Superior temporal gyrus (tissue), 1 donor: ENCODE measurements at regions not wholly inside any gene's neighbourhood (a gene's known extent, or its start where the extent isn't known, plus 50 kb on each side); places are given as distances from the start of the nearest gene placed in this dataset.

ENCODE experiments used
- DNase-seq: peaks from one replicate; pipeline ENCODE4 v3.0.0-alpha.2; 2016; ENCODE audit errors: extremely low spot score

DNA sequence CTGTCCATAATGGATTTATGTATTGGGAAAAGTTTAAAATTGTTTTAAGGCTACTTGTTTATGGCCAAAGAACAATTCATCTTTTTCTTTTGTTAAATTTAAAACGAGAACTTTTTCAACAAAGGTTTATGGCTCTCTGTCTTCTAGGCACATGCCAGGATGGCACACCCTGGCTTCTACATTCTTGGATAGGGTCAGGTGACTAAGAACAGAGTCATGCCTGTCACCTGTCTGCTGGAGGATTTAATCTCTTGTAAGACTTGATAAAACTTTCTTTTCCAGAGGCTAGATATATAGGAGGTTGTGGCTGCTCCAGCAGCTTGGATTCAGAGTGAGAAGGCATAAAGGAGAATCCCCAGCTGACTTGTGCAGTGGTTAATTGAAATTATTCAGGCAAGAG is 915.4 kb downstream of the GATA3 start:
- no peak for DNase-seq

DNA sequence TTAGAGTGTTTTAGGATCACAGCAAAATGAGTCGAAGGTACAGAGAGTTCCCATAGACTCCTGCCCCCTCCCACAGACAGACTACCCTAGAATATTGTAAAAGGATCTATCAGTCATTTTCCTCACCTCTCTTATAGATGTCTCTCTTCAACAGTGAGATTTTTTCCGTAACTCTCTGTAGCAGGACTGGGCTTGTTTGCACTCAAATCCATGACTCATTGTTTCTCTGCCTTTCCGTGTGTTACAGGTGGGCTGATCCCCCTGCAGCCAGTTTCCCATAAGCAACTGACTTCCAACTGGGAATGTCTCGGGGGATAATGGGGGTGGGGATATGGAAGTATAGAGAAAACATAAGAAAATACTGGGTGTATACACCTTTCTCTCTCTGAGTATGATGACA is 921.0 kb downstream of the GATA3 start:
- no peak for DNase-seq

DNA sequence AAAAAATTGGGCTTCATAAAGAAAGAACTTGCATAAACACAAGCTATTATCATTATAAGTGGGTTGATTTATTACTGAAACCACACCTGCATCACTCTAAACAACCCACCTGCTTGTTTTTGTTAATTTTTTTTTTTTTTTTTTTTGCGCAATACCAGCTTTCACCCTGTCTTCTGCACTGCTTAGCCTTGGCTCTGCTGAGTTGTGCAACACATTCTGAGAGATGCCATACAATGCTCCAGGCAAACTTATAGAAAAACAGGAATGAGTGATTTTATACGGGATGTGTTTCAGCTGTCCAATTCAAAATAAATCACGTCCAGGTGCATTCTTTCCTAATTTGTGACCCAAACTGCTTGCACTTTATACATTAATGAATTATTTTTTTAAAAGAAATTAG is 923.6 kb downstream of the GATA3 start:
- no peak for DNase-seq

DNA sequence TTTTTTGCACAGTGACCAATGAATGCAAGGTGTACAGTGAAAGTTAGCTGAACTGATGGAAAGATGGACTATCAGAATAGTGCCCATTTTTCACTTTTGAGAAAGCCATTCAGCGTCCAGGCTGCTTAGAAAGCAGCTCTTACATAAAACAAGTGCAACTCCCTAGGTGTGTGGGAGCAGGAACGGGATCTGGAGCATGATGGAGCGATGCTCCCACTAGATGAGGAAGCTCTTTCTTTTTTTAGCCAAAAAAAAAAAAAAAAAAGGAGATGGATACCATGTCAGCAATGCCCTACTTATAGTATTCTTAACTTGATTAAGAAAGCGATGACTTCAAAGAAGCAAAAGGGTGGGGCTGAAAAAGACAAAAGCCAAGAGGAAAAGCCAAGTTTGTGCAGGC is 925.5 kb downstream of the GATA3 start:
- DNase-seq, result no peak

DNA sequence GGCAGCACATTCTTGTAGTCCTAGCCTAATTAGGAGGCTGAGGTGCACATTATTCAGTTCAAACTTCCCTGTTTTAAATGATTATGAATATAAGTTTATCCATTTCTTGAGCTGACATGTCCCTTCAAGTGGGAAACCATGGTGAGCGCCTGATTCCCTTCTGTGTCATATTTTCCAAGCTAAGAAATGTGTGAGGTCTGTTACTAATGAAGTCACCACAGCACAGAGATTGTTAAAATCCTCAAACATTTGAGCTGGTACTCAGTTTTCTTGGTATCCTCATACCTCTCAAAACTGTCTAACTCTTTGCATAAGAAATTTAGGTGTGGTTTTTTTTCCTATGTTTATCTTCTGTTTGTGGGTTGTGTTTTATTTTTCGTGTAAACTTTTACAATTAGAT is 926.8 kb downstream of the GATA3 start:
- no peak for DNase-seq

DNA sequence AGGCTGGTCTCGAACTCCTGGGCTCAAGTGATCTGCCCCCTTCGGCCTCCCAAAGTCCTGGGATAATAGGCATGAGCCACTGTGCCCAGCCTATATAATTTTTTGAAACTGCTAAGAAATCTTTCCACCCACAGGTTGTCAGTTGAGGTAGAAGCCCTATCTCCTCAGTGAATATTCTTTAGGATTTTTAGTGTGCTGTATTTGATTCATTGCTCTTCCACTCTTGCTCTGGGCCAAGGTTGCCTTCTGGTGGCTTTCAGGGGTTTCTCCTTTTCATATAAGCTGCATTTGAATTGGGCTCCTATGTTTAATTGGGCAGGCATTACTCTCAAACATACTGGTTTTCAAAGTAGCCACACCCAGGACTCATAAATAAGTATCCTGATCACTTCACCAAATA is 931.2 kb downstream of the GATA3 start:
- DNase-seq, result no peak

DNA sequence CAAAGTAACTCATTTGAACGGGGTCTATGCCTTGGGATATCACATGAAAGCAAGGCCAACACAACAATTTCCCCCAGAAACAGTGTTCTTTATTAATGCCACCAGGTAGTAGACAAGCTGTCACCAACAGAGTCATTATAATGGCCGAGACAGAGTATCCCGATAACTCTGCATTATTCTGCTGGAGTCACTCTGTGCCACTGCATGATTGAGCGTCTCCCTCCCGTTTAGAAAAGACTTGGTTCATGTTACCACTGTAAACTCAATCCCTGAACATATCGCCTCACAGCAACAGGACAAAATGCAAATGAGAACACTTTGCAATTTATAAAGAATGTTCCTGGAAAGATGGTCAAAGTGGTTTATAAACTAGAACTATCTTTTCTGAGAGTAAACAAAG is 932.5 kb downstream of the GATA3 start:
- DNase-seq, result no peak

DNA sequence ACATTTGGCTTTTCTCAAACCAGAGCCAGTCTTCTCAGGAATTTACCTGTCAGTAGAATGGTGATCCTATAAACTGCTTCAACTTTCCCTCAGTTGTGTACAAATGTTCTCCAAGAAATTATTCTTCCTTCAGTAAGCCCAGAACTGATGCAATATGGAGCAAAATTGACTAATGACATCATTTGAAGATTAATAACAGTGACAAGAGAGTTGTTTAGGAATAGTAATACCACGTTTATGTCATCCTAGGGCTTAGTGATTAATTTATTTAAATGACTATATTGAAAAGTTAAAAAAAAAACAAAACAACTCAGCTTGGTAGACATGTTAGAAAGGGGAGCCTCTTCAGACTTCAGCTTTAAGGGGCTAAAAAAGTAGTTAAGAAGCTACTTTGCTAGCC is 933.2 kb downstream of the GATA3 start:
- no peak for DNase-seq

DNA sequence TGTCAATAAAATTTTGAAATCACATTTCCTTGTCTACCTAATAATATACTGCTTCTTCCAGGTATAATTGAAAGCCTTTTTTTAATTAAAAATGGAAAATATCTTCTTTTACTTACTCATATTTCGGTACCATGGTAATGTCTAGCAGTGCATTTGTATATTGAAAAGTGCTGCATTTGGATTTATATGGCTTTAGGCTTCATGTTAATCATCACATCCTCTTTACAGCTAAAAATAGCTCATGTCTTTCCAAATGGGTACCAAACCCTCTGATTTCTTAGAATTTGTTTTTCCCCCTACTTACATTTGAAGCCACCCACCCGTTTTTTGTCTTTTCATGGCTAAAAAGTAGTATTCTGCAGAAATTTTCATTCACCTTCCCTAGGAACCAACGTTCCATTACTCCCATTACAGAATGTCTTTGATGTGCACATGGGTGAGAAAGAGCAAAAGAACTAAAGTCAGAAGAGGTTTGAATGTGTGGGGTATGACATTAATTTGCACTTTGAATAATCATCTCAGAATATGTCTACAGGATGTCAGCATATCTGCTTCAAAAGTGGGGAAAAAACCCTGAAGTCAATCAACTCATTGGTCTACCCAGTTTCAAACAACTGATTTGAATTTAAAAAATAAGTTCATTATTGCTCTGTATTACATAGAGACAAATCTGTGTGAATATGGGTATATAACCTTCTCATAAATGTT is 935.9 kb downstream of the GATA3 start:
- DNase-seq, result no peak

DNA sequence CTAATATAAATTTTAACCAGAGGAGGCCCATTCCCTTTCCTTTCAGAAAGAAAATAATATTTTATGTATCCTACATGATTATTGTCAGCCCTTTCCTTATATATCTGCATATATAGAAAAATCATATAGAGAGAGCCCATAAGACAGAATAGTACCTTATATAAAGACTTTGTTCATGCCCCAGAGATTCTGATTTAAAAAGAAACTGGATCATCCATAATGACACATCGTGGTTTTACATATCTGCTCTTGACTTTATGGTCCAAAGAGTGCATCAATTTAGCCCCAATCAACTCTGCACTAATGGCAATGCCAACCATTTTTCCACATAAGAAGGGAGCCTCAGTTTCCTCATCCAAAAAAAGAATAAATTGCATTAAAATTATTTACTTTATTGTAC is 937.5 kb downstream of the GATA3 start:
- no peak for DNase-seq

DNA sequence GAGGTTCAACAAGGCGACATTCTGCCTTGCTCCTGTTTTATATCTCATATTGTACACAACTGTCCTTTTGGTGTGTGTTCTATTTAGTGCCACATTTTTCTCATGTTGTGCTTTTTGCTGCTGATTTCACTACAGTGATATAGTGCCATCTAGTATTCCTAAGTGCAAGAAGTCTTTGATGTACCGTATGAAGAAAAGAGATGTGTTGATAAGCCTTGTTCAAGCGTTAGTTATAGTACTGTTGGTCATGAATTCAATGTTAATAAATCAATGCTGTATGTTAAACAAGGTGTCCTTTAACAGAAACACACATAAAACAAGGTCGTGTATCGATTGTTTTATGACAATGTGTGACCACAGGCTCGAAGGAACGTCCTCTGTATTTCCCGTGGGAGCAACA is 939.4 kb downstream of the GATA3 start:
- DNase-seq, result no peak

DNA sequence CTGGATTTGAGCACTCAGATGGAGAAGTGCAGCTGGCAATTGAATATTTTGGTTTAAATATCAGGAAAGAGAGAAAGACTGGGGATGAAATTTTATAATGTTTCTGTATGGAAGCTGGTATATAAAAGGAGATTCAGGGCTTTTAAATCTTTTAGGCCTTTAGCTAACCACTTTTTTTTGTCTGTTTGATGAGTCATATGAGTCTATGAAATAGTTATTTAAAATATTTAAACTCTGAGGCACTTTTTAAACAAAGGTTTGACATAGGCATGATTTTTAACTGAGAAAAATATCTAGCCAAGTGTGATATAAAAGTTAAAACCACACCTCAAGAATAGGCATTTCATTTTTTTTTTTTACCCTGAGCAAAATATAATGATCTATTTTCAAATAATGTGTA is 944.3 kb downstream of the GATA3 start:
- DNase-seq, result no peak

DNA sequence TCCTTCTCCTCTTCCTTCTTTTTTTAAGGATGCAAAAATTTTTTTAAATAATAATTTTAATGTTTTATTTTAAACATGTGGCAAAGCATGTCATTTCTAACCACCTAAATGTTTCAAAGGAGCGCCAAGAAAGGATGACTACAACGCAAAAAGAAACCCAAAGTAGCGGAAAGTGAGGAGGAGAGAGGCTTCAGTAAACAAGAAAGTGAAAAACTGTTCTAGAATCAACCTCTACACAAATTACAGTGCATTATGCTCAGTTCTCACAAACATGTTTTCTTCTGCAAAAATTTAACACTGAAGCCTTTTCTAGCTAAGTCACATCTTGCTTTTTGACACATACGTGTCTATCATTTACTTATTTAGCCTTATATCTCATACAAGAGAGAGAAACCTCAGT is 948.6 kb downstream of the GATA3 start:
- DNase-seq, result no peak

DNA sequence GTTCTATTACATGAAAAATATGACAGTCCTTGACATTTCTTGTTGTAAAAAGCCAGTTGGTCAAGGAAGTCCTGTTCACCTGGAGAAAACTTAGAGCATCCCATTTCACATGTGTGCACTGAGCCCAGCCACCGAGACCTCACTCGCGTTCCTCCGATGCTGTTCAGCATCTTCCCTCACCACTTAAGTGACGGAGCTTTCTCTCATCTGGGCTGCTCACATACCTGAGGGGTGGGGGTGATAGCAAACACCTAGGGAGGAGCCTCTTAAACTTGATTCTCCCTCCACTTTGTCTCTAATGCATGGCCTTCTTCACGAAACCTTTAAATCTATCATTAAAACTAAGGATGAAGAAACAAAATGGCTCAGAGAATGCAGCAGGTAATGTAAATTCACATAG is 950.2 kb downstream of the GATA3 start:
- no peak for DNase-seq

DNA sequence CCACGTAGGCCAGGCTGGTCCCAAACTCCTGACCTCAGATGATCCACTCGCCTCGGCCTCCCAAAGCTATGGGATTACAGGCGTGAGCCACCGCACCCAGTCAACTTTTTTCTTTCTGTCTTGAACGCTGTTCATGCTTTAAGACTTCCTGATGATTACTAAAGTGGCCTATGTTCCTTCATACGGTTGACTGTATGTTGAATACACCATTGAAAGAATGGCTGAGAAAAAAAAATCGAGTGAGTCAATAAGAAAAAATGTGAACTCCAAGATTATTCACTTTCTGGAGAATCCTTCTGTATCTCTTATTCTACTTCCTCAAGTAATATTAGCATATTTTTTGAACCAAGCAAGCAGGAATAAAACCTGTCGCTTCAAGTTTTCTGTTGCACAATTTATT is 955.0 kb downstream of the GATA3 start:
- no peak for DNase-seq

DNA sequence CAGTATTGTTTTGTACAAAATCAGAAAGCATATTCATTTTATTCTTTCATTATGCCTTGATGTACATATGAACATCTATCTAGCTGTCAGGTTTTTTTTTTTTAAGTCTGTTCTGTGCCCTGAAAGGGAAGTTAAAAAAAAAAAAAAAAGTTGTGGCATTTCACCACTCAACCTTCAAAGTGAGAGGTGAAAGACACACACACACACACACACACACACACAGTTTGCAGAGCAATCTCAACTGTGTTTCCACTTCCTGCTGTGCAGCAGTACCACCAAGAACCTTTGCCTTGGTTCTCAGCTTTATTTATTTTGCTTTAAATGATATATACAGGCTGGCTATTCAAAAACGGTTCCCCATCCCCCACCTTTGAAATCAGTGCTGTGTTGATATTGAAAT is 955.6 kb downstream of the GATA3 start:
- no peak for DNase-seq

DNA sequence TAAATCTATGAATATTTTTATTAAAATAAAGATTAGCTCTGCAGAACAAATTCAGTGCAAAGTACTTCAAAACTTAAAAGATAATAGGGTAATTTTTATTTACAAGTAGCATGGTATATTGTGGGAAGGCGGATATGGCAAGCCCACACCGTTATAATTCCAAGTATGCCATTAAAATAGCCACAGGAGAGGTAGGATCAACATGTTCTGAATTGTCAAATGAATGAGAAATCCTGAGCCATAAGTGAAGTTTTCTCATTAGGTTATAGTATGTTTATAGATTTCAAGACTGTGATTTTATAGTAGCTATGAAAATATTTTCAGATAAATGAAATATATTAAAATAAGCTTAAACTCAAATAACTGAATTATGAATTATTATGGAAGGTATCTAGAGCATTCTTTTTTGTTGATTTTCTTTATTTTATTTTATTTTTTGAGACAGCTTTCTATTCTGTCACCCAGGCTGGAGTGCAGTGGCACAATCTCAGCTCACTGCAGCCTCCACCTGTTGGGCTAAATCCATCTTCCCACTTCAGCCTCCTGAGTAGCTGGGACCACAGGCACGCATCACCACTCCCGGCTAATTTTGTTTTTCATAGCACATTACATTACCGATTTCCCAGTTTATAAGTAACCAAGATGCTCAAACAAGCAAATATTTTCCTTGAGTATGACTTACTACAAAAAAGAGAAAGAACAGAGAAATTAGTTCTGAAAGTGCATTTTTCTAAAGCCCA is 956.6 kb downstream of the GATA3 start:
- no peak for DNase-seq

DNA sequence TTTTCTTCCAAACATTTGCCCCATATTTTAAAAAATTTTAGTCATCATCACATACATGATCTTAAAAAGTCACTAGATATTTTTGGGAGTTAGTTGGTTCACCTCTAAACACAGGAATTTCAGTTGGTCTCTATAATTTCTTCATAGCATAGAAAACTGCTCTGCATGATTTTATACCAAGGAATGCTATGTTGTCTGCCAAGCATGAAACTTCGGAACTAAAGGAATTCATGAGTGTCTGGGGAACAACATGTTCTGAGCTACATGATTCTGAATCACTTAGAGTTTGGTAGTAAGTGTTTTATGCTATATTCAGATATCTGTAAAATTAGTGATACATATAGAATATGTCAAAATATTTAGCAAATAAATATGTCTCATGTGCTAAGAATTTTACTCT is 957.8 kb downstream of the GATA3 start:
- DNase-seq, result no peak

DNA sequence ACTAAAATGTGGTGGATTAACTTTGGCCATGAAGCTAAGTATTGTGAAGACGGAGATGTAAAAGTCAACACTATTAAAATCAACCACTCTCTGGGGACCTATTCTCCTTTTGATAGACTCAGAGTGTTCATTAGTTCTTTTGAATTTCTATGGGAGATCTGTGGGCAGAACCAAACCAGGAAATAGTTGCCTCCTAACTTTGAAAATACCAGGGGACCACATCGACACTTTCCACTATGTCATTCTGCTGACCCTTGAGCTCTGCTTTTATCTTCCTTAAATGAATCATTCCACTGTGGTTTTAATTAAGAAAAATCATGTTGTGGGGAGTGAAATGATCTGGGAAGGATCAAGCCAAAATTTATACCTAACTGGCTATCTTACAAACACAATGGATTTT is 960.5 kb downstream of the GATA3 start:
- DNase-seq, result no peak

DNA sequence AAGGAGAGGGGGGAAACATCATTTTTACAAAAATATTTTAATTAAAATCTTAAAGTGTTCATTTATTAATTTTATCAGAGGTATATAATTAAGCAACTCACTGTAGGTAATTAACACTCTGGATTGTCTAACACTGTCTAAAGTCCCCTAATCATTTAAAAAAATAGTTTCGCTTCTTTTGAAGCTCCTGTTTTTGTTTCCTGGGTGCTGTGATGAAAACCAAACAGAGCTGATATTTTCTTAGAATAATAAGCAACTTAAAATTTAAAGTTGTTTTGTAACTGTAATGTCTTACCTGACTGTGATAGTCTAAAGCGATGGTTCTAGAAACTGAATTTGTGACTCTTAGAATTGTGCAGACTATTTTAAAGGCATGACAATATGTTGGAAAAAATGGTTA is 961.0 kb downstream of the GATA3 start:
- DNase-seq, result no peak

DNA sequence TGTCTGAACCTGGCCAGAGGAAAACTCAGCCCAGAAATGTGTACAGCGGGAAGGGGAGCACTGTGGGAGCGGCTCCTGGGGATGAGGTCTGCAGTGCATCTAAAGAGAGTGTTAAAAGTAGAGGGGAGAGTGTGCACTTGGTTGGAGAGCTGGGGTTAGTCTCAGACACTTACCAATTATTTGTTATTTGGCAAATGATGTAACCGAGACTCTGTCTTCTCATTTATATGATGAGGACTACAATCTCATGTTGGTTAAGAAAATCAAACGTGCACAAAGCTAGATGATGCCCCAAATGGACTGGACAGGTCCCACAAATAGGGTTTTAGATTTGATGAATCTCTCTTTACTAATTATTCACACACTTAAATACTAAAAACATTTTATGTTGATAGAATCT is 962.4 kb downstream of the GATA3 start:
- DNase-seq, result no peak

DNA sequence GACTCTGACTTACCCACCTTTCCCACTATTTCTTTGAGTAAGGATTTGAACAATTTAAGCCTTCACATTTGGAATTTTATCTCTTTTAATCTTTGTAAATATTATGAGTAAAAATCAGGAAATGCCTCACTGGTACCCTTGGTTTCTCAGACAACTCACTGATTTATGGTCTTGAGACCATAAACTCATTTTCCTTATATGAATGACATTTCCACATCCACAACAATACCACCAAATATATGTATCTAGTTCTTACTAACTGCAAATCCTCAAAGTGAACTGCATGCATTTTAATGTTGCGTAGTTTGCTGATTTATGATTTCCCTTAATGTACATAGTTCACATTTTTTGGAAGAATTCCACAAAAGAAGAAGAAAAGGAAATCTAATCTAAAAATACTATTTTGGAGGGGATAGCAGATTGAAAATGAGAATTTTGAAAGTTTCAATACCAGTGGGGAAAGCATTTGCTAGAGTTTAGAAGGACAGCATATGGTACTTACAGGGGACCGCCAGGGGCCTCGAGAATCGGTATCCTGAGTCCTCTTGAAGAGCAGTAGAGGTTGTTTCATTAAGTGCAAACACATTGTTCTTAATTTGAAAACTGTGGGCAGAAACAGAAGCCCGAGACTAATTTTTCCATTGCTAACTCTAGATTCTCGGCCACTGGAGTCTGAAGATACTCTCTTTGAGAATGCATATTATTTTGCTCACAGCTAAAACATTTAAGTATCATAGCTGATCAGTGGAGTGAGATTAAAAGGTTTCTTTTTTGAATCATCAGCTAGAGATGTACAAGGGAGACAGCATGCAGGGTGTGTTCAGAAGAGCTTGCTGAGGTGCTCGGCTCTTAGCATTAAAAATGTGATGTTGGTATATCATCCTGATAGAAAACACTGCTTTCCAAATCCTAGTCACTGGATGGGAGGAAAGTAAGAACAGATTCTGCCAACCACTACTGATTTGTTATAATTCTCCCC is 964.0 kb downstream of the GATA3 start:
- no peak for DNase-seq

DNA sequence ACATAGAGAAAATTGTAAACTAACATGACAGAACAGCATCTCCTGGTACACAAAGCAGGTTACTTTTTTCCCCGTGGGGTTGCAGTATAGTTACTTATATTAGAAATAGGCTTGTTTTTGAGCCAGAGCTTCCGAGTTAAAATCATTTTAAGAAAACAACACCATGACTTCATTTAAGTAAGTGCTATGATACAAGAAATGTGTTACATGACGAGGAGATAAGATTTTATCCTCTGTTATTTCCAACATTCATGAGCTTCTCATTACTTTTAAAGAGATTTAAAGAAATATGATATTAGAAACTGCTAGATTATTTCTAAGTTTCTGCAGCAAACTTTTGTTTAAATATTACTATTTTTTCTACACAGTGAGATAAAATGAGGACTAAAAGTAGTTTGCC is 968.7 kb downstream of the GATA3 start:
- DNase-seq, result no peak
